SKM-1 (cell line): ENCODE measurements at regions not wholly inside any gene's neighbourhood (a gene's known extent, or its start where the extent isn't known, plus 50 kb on each side); places are given as distances from the start of the nearest gene placed in this dataset.

ENCODE experiments used
- DNase-seq: peaks from one replicate; lab custom pipeline; 2025; ENCODE audit not compliant: unreplicated experiment; lab: John Stamatoyannopoulos, UW

- no peak for DNase-seq
Measured at GRCh38 chr9:135251996-135252760, 164.7 kb downstream of the OLFM1 start.

GRCh38 chr9:135252980-135253304, 165.5 kb downstream of the OLFM1 start:
- no peak for DNase-seq

GRCh38 chr9:135253305-135254004, 166.0 kb downstream of the OLFM1 start:
- DNase-seq = no peak

- no peak for DNase-seq
Measured at GRCh38 chr9:135254176-135255032, 166.9 kb downstream of the OLFM1 start.

GRCh38 chr9:135255033-135255840, 167.8 kb downstream of the OLFM1 start:
- no peak for DNase-seq

- no peak for DNase-seq
Measured at GRCh38 chr9:135255841-135256580, 168.5 kb downstream of the OLFM1 start.

- DNase-seq = no peak
Measured at GRCh38 chr9:135256581-135257354, 169.3 kb downstream of the OLFM1 start.

- DNase-seq = no peak
Measured at GRCh38 chr9:135258461-135258860, 171.0 kb downstream of the OLFM1 start.

GRCh38 chr9:135259273-135259672, 171.8 kb downstream of the OLFM1 start:
- no peak for DNase-seq

GRCh38 chr9:135260221-135261180, 173.0 kb downstream of the OLFM1 start:
- DNase-seq = no peak

- no peak for DNase-seq
Measured at GRCh38 chr9:135262248-135262647, 174.8 kb downstream of the OLFM1 start.

- DNase-seq = no peak
Measured at GRCh38 chr9:135263511-135263910, 176.0 kb downstream of the OLFM1 start.

GRCh38 chr9:135265931-135266330, 178.5 kb downstream of the OLFM1 start:
- no peak for DNase-seq

- no peak for DNase-seq
Measured at GRCh38 chr9:135267191-135267809, 179.8 kb downstream of the OLFM1 start.

GRCh38 chr9:135268031-135268430, 180.6 kb downstream of the OLFM1 start:
- DNase-seq = no peak

GRCh38 chr9:135268981-135269380, 181.5 kb downstream of the OLFM1 start:
- no peak for DNase-seq

GRCh38 chr9:135269912-135270830, 182.7 kb downstream of the OLFM1 start:
- DNase-seq = no peak
